HEK293 (cell line): ENCODE measurements at regions not wholly inside any gene's neighbourhood (a gene's known extent, or its start where the extent isn't known, plus 50 kb on each side); places are given as distances from the start of the nearest gene placed in this dataset.

Experiments
- CTCF ChIA-PET: fragments of 350-600 bp; formaldehyde crosslinking; extraction: SDS; loops from one replicate; lab custom pipeline; 2021; ENCODE audit warnings: antibody characterized with exemption; lab: Yijun Ruan, JAX
- POLR2A ChIA-PET: fragments of 300-600 bp; formaldehyde crosslinking; extraction: SDS; loops from one replicate; lab custom pipeline; 2020; ENCODE audit warnings: antibody characterized with exemption, inconsistent platforms; lab: Yijun Ruan, JAX
- H3K27ac ChIP-seq: fragments of 200-500 bp; sonication (Bioruptor generic); 2 replicates; pipeline ENCODE4 v1.5.1; 2014; ENCODE audit warnings: low read depth, low read length, control low read depth, inconsistent platforms; ENCODE audit errors: extremely low read depth
- H3K36me3 ChIP-seq, 2 experiments: fragments of 200-500 bp in 1 of 2; sonication (Bioruptor generic) in 1 of 2; 1 replicate in 1 of 2; 2 replicates in 1 of 2; pipeline ENCODE4 v1.5.1; 2014 to 2017; ENCODE audit warnings: inconsistent platforms in 2 of 2, low read length in 2 of 2; ENCODE audit not compliant: control insufficient read depth in 2 of 2, insufficient read depth in 1 of 2
- H3K4me1 ChIP-seq: fragments of 200-500 bp; sonication (Bioruptor generic); 2 replicates; pipeline ENCODE4 v1.5.1; 2014; ENCODE audit warnings: mild to moderate bottlenecking, low read length, inconsistent platforms; ENCODE audit not compliant: control insufficient read depth, insufficient read depth
- H3K4me3 ChIP-seq: 2 replicates; pipeline ENCODE4 v1.5.1; 2011; ENCODE audit warnings: low read depth, mild to moderate bottlenecking, control low read depth, low read length, moderate library complexity
- H3K9me3 ChIP-seq: fragments of 200-500 bp; sonication (Bioruptor generic); 2 replicates; pipeline ENCODE4 v1.5.1; 2014; ENCODE audit warnings: low read depth, low read length, inconsistent platforms; ENCODE audit not compliant: control insufficient read depth, insufficient read depth
- GLI4 ChIP-seq: fragments of 450-650 bp; formaldehyde crosslinking; IDR thresholded peaks from 2 replicates; pipeline ENCODE4 v1.5.1; 2016; ENCODE audit warnings: missing biosample characterization, missing genetic modification characterization
- HOXD13 ChIP-seq: sonication (generic); formaldehyde crosslinking; IDR thresholded peaks from 2 replicates; pipeline ENCODE4 v1.8.0; 2022; ENCODE audit warnings: missing genetic modification reagents, borderline replicate concordance
- KLF1 ChIP-seq: fragments of 450-650 bp; formaldehyde crosslinking; IDR thresholded peaks from 2 replicates; pipeline ENCODE4 v1.5.1; 2016; ENCODE audit warnings: missing biosample characterization, missing genetic modification characterization
- OSR2 ChIP-seq: fragments of 450-650 bp; formaldehyde crosslinking; IDR thresholded peaks from 2 replicates; pipeline ENCODE4 v1.5.1; 2016; ENCODE audit warnings: missing biosample characterization, missing genetic modification characterization
- SCRT1 ChIP-seq: fragments of 450-650 bp; formaldehyde crosslinking; IDR thresholded peaks from 2 replicates; pipeline ENCODE4 v1.5.1; 2016; ENCODE audit warnings: missing biosample characterization, missing genetic modification characterization, borderline replicate concordance
- SP2 ChIP-seq: fragments of 450-650 bp; formaldehyde crosslinking; IDR thresholded peaks from 2 replicates; pipeline ENCODE4 v1.5.1; 2016; ENCODE audit warnings: missing biosample characterization, missing genetic modification characterization
- ZIC2 ChIP-seq: fragments of 450-650 bp; formaldehyde crosslinking; IDR thresholded peaks from 2 replicates; pipeline ENCODE4 v1.5.1; 2016; ENCODE audit warnings: missing biosample characterization, missing genetic modification characterization
- ZNF18 ChIP-seq: fragments of 450-650 bp; formaldehyde crosslinking; IDR thresholded peaks from 2 replicates; pipeline ENCODE4 v1.5.1; 2016; ENCODE audit warnings: missing biosample characterization, missing genetic modification characterization
- ZNF19 ChIP-seq: fragments of 450-650 bp; formaldehyde crosslinking; IDR thresholded peaks from 2 replicates; pipeline ENCODE4; 2016; ENCODE audit warnings: missing biosample characterization, missing genetic modification characterization, low read depth
- ZNF280D ChIP-seq: fragments of 450-650 bp; formaldehyde crosslinking; IDR thresholded peaks from 2 replicates; pipeline ENCODE4 v1.5.1; 2016; ENCODE audit warnings: missing biosample characterization, missing genetic modification characterization
- ZNF292 ChIP-seq: fragments of 450-650 bp; formaldehyde crosslinking; IDR thresholded peaks from 2 replicates; pipeline ENCODE4 v1.5.1; 2016; ENCODE audit warnings: low read depth, missing biosample characterization, missing genetic modification characterization, borderline replicate concordance
- ZNF311 ChIP-seq: fragments of 450-650 bp; formaldehyde crosslinking; IDR thresholded peaks from 2 replicates; pipeline ENCODE4 v1.5.1; 2017; ENCODE audit warnings: missing biosample characterization, missing genetic modification characterization, borderline replicate concordance
- ZNF324 ChIP-seq: fragments of 450-650 bp; formaldehyde crosslinking; IDR thresholded peaks from 2 replicates; pipeline ENCODE4 v1.5.1; 2016; ENCODE audit warnings: missing biosample characterization, missing genetic modification characterization
- ZNF423 ChIP-seq: fragments of 450-650 bp; formaldehyde crosslinking; IDR thresholded peaks from 2 replicates; pipeline ENCODE4 v1.5.1; 2016; ENCODE audit warnings: missing biosample characterization, missing genetic modification characterization
- ZNF426 ChIP-seq: fragments of 450-650 bp; formaldehyde crosslinking; IDR thresholded peaks from 2 replicates; pipeline ENCODE4 v1.5.1; 2017; ENCODE audit warnings: missing biosample characterization, missing genetic modification characterization, mild to moderate bottlenecking, inconsistent platforms, moderate library complexity
- ZNF530 ChIP-seq: fragments of 450-650 bp; formaldehyde crosslinking; IDR thresholded peaks from 2 replicates; pipeline ENCODE4 v1.5.1; 2016; ENCODE audit warnings: low read depth, missing biosample characterization, missing genetic modification characterization
- ZNF549 ChIP-seq: fragments of 450-650 bp; IDR thresholded peaks from 2 replicates; pipeline ENCODE4 v1.5.1; 2018; ENCODE audit warnings: missing biosample characterization, missing genetic modification characterization, mild to moderate bottlenecking, inconsistent platforms, moderate library complexity
- ZNF610 ChIP-seq: fragments of 450-650 bp; formaldehyde crosslinking; IDR thresholded peaks from 2 replicates; pipeline ENCODE4 v1.5.1; 2016; ENCODE audit warnings: missing biosample characterization, missing genetic modification characterization, borderline replicate concordance
- ZNF692 ChIP-seq: fragments of 450-650 bp; formaldehyde crosslinking; IDR thresholded peaks from 2 replicates; pipeline ENCODE4 v1.5.1; 2016; ENCODE audit warnings: missing biosample characterization, missing genetic modification characterization
- ZNF785 ChIP-seq: fragments of 450-650 bp; formaldehyde crosslinking; IDR thresholded peaks from 2 replicates; pipeline ENCODE4 v1.5.1; 2016; ENCODE audit warnings: missing biosample characterization, missing genetic modification characterization
- TF ChIP-seq, protein P1 (sequence below): sonication (generic); formaldehyde crosslinking; IDR thresholded peaks from 2 replicates; pipeline ENCODE4 v1.8.1; 2022; ENCODE audit warnings: mild to moderate bottlenecking, moderate library complexity, missing genetic modification reagents

DNA sequence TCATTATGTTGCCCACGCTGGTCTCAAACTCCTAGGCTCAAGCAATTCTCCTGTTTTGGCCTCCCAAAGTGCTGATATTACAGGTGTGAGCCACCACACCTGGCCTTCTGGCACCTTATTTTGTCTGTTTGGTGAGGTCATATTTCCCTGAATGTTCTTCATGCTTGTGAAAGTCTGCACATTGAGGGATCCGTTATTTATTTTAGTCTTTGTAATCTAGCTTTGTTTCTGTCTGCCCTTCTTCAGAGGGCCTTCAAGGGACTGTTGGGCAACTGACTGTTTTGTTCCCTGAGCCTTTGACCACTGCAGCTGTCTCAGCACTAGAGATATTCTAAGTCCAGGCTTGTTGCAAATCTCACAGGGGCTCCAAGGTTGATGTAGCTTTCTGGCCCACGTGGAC is 110.5 kb upstream of the RFC3 start:
- POLR2A ChIA-PET = no interaction called here
- Histone ChIP-seq H3K27ac (no peak overlapping the region), H3K4me1 (no peaks in the 10 kb centered on the region), H3K36me3 (no peaks in the 10 kb centered on the region), H3K9me3 (no peaks in the 10 kb centered on the region), H3K4me3 (no peak overlapping the region)
- CTCF ChIA-PET = interaction anchor here (0.9 kb wide), 1 partner anchor 16 kb away, joined by 3 read pairs; no protein-coding TSS in a partner anchor
- TF ChIP-seq ZNF785 = no peak
- TF ChIP-seq ZIC2 = no peak
- TF ChIP-seq HOXD13 (CRISPR knock-in tag) = no peak
- TF ChIP-seq ZNF311 (tag by site-specific recombination) = no peak

- Histone ChIP-seq H3K4me1 (no peaks in the 10 kb centered on the region), H3K9me3 (no peaks in the 10 kb centered on the region), H3K36me3 (no peaks in the 10 kb centered on the region), H3K27ac (no peak overlapping the region), H3K4me3 (no peak overlapping the region)
- CTCF ChIA-PET = no interaction called here
- POLR2A ChIA-PET = no interaction called here
- TF ChIP-seq ZNF610 (tag by site-specific recombination) (no peak), HOXD13 (CRISPR knock-in tag) (no peak), ZNF426 (tag by site-specific recombination) (no peak), ZNF19 (tag by site-specific recombination) (no peak), ZNF423 (tag by site-specific recombination) (no peak), ZNF292 (tag by site-specific recombination) (no peak), ZNF692 (tag by site-specific recombination) (no peak), ZNF530 (tag by site-specific recombination) (no peak), ZNF549 (tag by site-specific recombination) (no peak)
- TF ChIP-seq, protein P1, sequence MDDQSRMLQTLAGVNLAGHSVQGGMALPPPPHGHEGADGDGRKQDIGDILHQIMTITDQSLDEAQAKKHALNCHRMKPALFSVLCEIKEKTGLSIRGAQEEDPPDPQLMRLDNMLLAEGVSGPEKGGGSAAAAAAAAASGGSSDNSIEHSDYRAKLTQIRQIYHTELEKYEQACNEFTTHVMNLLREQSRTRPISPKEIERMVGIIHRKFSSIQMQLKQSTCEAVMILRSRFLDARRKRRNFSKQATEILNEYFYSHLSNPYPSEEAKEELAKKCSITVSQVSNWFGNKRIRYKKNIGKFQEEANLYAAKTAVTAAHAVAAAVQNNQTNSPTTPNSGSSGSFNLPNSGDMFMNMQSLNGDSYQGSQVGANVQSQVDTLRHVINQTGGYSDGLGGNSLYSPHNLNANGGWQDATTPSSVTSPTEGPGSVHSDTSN (CRISPR knock-in tag) = no peak
Measured at GRCh38 chr13:33710924-33711323, 107.0 kb upstream of the RFC3 start.

- Histone ChIP-seq H3K27ac (no peak overlapping the region), H3K9me3 (no peaks in the 10 kb centered on the region), H3K4me1 (no peaks in the 10 kb centered on the region), H3K4me3 (no peak overlapping the region), H3K36me3 (no peaks in the 10 kb centered on the region)
- CTCF ChIA-PET = no interaction called here
- POLR2A ChIA-PET = no interaction called here
- TF ChIP-seq GLI4 (tag by site-specific recombination) = no peak
- no peak for TF ChIP-seq ZNF280D (tag by site-specific recombination)
- TF ChIP-seq SP2 (tag by site-specific recombination) = no peak
- no peak for TF ChIP-seq KLF1 (tag by site-specific recombination)
- TF ChIP-seq OSR2 = no peak
- TF ChIP-seq ZNF18 (tag by site-specific recombination) = no peak
- no peak for TF ChIP-seq ZNF324 (tag by site-specific recombination)
- no peak for TF ChIP-seq SCRT1
- TF ChIP-seq, all 188 proteins: peak for 0
Measured at GRCh38 chr13:33711436-33711835, 106.5 kb upstream of the RFC3 start.
